Gastroesophageal sphincter (tissue), 3 donors: ENCODE measurements at regions not wholly inside any gene's neighbourhood (a gene's known extent, or its start where the extent isn't known, plus 50 kb on each side); places are given as distances from the start of the nearest gene placed in this dataset.

Experiments
- EP300 ChIP-seq: sonication (generic); formaldehyde crosslinking; IDR thresholded peaks from one replicate; pipeline ENCODE4 v1.6.1; 2017; ENCODE audit warnings: antibody characterized with exemption, mild to moderate bottlenecking
- POLR2A ChIP-seq, 2 donors: fragments of 450-650 bp; IDR thresholded peaks; one replicate each; pipeline ENCODE4 v1.6.1; 2017; ENCODE audit warnings: antibody characterized with exemption in 2 of 2, mild to moderate bottlenecking in 2 of 2, moderate library complexity in 1 of 2
- POLR2AphosphoS5 ChIP-seq: sonication (generic); formaldehyde crosslinking; IDR thresholded peaks from one replicate; pipeline ENCODE4 v1.6.1; 2017; ENCODE audit warnings: antibody characterized with exemption
- TF ChIP-seq, protein P1 (sequence below), 4 experiments: fragments of 200-600 bp in 2 of 4; fragments of 450-650 bp in 2 of 4; sonication (generic) in 1 of 4; IDR thresholded peaks; one replicate each; pipeline ENCODE4 v1.5.1; 2017 to 2019; ENCODE audit warnings: antibody characterized with exemption in 4 of 4, mild to moderate bottlenecking in 2 of 4, moderate library complexity in 2 of 4

DNA sequence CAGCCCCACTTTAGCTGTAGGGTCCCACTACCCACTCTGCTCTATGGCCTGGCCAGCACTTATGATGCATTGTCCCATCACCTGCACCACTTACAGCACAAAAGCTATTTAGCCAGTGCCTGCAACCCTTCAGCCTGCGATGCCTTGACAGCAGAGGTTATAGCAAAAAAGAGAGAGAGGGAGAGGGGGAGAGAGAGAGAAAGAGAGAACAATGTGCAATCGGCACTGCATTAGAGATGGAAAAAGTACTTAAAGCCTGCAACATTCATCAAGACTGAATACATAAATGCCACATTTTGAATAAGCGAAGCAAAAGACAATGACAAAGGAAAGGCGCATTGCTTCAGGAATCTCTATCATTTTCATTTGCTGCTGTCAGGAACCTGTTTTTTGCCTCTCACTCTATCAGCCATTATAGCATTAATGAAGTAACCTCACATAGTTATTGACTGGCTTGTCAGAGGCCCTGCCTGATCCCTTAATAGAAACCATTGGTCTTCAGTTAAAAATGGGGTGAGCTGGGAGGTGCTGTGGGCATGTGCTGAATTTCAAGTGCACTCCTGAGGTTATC is 833.1 kb downstream of the BCL11A start:
- TF ChIP-seq POLR2AphosphoS5, result no peak
- no peak for TF ChIP-seq POLR2A (IDR thresholded peaks at IDR 0.05)
- TF ChIP-seq, protein P1, sequence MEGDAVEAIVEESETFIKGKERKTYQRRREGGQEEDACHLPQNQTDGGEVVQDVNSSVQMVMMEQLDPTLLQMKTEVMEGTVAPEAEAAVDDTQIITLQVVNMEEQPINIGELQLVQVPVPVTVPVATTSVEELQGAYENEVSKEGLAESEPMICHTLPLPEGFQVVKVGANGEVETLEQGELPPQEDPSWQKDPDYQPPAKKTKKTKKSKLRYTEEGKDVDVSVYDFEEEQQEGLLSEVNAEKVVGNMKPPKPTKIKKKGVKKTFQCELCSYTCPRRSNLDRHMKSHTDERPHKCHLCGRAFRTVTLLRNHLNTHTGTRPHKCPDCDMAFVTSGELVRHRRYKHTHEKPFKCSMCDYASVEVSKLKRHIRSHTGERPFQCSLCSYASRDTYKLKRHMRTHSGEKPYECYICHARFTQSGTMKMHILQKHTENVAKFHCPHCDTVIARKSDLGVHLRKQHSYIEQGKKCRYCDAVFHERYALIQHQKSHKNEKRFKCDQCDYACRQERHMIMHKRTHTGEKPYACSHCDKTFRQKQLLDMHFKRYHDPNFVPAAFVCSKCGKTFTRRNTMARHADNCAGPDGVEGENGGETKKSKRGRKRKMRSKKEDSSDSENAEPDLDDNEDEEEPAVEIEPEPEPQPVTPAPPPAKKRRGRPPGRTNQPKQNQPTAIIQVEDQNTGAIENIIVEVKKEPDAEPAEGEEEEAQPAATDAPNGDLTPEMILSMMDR (IDR thresholded peaks at IDR 0.05), result no peak
- TF ChIP-seq EP300, result no peak
